ENCODE measurements at regions not wholly inside any gene's neighbourhood (a gene's known extent, or its start where the extent isn't known, plus 50 kb on each side); places are given as distances from the start of the nearest gene placed in this dataset.

DNA sequence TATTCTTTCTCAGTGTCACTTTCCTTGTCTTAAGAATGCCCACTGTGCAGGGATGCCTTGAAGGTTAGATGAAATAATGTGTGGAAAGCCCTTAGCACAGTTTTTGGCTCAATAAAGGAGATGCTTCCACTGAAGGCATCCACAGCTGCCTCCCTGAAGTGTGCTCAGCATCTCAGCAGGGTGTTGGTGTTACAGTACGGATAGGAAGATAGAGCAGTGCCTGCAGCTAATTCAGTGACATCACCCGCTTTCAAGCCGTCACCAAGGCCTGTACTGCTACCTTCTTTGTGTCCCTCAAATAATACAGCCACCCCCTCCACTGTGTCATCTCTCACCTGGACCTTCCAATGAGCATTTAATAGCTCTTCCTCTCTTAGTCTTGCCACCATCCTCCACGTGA is 59.0 kb downstream of the NDUFS5 start:
- DNase-seq (ENCODE audit: low read depth) = no peak

DNA sequence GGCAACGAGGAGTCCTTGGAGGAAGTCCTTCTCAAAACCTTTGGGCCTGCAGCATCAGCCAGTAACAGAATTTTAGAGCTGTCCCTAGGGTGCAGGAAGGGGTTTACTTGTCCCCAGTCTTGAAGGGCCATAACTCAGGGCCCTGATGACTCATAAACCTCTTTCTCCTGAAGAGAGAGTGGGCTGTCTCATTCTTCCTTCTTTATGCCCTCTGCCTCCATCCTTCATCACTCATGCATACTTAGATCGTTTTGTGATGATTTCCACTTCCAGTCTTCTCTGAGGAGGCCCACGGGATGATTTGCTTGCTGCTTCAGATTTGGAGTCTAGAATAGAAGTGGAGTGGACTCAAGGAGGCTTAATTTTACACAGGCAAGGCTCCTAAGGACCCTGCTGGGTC is 60.2 kb downstream of the NDUFS5 start:
- no peak for DNase-seq (ENCODE audit: low read depth)

DNA sequence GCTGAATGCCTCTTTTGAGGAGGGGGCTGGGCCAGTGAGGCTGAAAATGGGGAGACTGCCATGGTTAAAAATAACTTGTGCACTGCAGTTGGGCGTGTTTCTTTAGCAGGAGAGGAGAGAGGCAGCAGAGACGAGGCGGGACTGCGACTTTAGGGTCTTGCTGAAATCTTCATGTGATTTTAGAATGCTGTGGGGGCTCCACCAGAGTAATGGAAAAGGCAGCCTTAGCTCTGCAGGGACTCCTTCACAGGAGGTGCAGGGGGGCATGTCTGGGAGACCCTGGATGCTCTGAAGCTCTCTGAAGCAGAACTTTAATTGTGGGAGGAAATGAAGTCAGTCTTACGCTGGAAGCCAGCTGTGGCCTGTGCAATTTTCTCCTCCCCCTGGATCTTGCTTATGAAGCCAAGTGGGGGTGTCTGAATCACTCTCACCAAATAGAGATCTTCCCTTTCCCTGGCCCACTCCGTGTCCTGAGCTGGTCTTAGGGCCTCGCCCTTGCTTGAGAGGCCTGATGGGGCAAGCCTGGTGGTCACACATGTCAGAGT is 60.8 kb downstream of the NDUFS5 start:
- DNase-seq (ENCODE audit: low read depth) = no peak

DNA sequence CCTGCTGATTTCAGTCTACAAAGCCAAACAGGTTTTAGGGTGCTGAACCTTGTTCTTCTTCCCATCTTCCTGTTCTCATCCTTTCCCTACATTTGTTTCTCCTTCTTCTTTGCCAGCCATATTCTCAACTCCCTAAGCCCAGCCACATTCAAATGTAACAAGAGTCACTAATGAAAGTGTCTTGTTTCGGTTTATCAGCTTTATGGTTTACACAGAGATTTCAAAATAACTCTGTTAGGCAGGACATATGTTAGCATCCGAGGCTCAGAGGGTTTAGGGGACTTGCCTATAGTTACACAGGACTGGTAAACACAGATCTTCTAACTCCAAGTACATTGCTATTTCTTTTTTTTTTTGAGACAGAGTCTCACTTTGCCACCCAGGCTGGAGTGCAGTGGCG is 61.3 kb downstream of the NDUFS5 start:
- DNase-seq (ENCODE audit: low read depth) = no peak

DNA sequence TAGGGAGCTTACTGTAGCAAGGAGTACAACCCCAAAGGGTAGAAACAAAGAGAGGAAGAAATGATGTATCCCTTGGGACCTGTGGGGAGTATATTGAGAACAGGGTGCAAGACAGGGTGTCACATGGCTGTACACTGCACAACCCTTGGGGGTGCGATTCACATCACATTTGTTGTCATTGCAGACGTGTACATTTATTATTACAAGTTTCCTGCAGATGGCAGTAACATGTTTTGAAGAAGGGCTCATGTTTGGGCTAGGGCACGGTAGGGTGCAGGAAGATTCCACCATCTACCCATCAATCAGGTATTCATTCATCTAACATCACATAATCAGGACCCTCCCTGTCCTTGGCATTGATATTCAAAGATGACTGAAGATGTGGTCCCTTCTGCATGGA is 62.5 kb downstream of the NDUFS5 start:
- no peak for DNase-seq (ENCODE audit: low read depth)

DNA sequence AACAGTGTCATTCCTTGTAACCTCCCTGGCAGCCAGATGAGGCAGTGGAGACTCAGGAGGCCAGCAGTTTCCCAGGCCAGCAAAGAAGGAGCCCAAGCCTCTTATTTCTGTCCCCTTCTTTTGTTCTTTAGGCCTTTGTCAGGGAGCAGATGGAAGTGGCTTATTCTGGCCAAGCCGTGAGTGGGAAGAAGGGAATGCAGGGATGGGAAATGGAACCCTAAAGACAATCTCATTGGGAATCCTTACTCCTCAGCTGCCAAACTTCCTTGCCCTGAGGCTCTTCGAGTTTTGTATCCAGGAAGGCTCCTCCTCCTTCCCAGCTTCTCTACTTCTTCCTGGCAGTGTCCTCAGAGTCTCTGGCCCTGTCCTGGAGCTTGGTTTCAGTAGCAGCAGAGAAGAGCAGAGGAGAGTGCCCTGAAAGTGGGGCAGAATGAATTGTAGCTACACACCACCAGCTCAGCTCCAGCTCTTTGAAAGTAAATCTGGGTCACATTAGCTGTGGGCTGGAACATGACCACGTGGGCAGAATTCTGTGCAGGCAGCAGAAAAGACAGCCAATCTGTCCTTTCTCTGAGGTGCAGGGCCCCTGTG is 63.9 kb downstream of the NDUFS5 start:
- no peak for DNase-seq (ENCODE audit: low read depth)

DNA sequence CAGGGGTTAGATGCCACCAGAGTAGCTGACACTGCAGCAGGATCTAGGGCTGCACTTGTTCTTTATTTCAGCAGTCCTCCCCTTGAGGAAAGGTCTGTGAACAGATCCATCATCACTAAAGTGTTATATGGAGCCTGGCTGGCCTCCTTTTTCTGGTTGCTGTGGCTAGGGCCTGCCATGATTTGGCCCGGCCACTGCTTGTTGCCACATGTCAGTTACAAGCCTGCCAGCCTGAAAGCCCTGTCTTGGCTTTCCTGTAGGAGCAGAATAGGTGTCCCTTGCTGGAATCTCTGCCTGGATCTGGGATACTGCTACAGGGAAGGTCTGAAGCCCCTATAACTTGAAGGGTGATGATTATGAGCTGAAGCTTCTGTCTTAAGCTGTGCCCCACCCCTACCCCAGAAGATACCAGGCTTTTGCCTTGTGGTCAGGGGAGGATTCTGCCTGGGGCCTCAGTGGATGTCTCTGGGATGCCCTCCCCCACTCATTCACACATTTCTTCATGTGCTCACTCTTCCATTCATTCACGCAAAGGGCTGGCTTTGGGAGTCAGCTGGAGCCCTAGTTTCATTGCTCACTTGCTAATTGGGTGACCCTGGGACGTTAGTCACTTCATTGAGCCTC is 64.7 kb downstream of the NDUFS5 start:
- DNase-seq (ENCODE audit: low read depth) = no peak

DNA sequence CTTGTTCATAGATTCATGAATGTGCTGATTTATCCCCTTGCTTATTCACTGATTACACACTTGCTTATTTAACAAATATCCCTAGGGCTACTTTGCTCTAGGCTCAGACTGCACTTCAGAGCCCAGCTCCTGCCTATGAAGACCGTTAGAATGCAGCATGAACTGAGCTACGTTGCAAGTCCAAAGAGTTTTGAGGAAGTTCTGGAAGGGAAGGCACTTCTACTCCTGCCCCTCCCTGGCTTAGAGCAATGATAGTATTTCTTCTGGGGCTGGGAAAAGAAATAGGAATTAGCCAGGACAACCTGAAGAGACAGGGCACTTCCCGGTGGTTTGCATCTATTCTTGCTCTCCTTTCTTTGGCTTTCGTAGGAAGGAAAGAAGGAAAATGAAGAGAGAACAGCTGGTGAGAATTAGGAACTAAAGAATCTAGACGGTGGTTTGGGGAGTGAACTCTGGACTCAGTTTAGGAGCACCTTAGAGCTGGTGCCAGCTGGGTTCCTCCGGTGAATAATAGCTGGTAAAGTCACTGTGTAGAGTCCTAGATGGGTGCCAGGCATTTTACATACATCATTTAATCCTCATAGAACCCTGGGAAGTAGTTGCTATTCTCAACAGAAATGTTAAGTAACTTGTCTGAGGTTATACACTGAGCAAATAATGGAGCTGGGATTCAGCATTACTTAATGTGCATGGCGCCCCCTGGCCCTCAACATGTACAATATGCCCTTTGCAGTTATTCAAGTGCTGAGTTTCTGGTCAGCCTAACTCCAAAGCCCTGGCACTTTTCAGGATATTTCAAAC is 65.9 kb downstream of the NDUFS5 start:
- DNase-seq (ENCODE audit: low read depth) = no peak

DNA sequence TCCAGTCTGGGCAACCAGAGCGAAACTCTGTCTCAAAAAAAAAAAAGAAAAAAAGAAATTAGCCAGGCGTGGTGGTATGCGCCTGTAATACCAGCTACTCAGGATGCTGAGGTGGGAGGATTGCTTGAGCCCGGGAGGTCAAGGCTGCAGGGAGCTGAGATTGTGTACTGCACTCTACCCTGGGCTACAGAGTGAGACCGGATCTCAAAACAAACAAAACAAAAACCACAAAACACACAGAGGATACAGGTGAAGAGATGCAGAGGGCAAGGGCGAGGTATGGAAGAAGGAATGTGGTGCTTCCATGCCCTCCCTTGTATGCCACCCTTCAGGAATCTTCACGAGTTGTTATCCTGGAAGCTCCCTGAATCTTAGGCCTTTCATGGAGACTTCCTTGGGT is 68.5 kb downstream of the NDUFS5 start:
- DNase-seq (ENCODE audit: low read depth) = no peak

DNA sequence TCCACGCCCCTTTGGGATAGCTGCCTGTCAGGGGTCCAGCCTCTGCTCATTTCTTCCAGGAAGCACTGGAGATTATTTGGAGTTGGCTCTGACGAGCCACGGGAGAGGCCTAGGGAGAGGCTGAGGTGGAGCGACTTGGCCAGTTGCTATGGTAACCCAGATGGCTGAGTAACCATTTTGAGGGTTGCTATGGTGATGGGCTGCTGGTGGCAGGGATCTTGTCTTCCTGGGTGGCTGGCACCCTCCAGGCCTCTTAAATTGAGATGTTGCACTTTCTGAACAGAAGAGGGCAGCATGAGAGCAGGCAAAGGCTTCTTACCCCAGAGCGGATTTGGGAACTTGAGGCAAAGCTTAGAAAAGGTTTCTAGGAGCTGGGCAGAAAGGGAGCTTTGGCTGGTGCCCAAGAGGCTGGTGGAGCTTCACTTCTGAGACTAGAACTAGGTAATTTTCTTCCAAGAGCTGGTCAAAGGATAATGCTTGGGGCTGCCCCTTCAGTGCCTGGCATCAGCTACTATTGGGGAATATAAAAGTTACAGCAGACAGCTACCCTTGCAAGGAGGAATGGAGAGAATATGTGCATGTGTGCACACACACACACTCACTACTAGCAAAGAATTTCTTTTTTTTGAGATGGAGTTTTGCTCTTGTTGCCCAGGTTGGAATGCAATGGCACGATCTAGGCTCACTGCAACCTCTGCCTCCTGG is 72.5 kb downstream of the NDUFS5 start:
- no peak for DNase-seq (ENCODE audit: low read depth)

DNA sequence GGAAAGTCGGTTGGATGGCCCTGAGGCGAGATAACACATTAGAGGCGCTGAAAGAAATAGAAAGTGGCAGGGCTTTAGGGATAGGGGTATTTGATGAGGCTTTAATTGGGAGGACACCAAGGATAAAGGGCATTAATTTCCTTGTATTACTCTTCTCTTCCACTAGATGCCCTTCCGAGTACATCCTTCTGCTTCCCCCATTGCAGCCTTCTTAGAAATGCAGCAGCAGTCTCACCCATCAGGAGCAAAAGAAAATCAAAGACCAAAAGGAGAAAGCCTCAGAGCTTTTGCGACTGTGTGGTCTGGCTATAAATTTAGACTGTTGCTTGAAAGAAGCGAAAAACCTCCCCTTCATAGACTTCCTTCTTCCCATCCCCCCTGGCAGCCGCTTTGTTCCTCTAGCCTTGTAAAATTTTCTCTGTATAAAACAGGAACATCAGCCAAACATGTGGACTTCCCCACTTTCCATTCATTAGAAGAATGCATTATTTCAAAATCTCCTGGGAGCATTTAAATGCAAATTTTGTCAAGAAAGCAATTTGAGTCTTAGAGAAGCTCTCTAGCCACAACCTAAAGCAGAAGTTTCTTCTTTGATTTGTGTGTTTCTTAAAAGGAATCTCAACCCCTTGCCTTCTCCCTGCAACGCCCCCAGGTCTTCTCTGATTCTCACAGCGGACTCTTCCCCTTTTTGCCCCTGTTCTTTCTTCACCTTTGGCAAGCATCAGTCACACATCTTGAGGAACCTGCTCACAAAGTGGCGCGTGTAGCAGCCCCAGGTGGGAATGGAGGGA is 76.6 kb downstream of the NDUFS5 start:
- DNase-seq (ENCODE audit: low read depth) = no peak

DNA sequence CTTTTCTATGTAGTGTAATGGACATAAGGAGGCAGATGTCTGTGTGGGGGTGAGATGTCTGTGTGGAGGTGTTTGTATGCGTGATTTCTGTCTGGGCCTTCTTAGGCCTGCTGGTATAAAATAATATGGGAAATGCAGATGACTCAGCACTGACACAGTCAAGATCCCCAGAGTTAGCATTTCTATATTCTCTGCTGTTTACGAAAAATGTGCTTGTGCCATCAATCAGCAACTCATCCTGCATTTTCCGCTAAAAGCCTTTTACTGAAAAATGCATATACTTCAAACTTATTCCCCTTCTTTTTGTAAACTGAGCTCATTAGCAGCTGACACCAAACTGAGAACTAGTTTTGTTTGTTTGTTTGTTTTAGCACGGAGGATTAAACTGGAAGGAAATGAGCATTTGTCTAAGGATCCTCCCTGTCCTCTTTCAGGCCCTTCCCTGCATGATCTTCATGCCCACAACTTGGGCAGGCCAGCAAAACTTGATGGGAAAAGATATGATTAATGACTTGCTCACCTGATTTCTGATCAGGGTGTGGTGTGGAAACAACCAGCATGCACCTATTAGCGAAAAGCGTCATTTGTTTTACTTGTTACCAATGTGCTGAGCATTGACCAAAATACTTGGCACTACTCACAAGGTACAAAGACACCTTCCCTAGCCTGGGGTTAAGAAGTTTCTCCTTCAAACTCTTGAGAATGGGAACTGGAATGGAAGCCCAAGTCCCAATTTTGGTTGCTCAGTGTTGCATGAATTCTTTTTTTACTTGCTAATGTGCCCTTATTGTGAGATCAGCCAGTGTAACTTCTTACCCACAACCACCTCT is 77.4 kb downstream of the NDUFS5 start:
- no peak for DNase-seq (ENCODE audit: low read depth)

DNA sequence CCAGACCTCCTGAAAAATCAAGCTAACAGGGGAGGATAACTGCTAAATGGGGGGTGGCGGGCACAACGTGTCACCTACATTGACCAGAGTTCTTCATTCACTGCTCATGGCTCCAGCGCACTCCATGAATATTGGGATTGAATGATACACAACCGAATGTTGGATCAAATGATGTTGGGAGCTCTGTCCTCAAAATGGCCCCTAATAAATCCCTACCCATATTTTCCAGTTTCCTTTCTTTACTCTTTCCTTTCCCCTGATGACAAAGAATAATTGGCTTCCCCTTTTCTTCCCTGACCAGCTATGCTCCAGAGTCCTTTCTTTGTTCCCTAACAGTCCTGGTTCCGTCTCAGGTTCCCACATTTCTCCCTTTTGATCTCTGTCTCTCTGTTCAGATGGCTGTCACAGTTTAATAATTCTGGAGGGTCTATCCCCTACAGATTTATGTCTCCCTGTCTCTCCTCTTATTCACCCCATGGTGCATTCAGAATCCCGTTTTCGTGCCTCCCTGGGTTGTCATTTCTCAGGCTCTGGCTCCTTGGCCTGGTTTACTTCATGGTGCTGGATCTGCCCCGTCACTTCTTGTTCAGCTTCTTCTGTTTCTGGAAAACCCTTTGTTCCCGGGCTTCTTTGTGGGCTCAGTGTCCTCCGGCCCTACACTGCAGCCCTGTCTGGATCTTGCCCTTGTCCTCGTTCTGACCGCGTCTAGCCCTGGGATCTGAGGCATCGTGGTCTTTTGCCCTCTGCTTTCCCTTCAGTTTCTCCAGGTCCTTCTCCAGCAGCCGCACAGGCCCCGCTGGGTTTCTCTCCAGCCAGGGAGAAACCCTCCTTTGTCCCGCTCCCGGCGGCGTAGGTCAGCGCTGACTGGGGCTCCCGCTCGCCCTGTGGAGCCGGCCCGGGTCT is 78.3 kb downstream of the NDUFS5 start:
- no peak for DNase-seq (ENCODE audit: low read depth)

DNA sequence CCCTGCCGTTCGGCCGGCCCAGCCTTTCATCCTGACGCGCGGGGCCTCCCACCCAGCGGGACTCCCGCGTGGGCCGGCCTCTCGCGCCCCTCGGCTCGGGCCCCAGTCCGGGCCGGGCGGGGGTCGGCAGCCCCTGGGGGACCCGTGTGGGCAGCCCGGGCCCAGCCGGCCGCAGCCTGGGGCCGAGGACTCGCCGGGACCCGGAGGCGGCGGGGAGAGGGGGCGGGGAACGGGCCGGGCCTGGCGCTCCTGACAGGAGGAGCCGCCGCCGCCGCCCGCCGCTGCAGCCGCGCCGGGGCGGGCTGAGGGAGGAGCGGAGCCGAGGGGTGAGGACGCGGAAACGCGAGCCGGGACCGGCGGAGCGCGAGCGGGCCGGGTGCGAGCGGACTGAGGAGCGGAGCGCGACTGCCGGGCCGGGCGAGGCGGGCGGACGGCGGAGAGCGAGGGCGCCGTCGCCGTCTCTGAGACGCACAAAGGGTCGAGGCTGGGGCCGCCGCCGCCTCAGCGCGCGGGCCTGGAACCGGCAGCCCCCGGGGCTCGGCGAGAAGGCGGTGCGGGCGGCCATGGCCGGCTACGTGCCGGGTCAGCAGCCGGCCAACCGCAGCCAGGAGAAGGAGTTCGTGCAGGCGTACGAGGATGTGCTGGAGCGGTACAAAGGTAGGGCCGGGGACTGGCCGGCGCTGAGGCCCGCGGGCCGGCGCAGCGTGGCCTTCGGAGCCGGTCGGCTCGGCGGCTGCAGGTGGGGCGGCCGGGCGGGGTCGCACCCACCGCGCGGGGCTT is 79.1 kb downstream of the NDUFS5 start:
- DNase-seq (ENCODE audit: low read depth) = peak; percentile 26

DNA sequence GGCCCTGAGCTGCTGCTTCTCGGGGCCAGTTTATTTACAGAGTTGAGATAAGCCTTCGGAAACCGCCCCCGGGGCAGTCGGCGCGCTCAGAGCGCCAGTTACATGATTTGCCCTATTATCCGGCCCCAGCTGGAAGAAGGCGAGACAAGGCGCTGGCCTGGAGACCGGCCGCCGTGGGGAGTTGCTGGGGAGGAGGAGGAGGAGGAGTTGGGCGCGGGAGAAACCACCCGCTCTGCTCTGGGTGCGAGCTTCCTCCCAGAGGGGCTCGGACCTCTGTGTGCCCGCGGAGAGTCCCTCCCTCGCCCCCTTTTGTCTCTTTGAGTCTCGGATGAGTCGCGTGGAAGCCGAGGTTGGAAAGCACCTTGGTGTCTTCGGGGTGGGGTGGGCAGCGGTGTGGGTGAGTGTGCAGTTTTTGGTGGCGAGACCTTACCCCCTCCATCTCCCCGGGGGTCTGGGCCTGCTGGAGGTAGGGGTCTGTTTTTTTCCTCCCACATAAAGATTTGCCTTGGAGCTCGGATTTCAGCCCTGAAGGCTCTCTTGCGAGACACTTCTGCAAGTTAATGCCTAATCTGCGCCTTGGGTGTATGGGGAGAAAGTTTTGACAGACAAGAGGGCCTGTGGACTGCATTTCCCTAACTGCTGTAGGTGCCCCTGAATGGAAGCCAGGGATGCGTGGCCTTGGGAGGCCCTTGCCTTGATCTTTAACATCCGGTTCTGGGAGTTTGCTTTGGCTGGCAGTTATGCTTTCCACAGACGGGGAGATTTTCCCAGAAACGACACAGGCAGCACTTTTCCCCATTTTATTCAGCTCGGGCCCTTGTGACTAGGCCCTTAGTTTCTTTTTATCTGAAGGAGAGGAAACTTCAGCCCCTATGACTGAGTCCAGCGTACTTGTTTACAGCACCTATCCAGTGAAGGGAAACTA is 80.0 kb downstream of the NDUFS5 start:
- no peak for DNase-seq (ENCODE audit: low read depth)

DNA sequence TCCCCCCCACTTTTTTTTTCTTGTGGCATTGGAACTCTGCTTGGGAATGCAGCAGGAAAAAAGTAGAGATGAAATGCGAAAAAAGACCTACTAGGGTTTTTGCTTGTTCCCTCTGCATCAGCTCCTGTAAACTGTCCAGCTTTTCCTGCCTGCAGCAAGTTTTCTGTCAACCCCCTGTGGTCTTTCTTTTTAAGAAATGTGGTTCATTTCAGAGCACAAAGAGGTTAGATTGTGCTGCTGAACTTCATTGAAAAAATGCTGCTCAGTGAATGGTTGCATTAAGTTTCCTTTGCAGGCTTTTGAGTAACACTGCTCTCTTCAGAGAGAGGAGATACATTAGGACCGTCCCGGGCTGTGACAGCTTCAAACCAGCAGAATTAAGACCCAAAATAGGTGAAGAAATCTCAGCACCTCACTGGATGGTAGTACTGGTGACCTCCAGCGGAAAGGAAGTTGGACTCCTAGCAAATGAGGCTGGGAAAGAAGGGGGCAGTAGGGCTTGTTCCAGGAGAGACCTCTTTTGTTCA is 80.7 kb downstream of the NDUFS5 start:
- no peak for DNase-seq (ENCODE audit: low read depth)
